ENCODE measurements at regions not wholly inside any gene's neighbourhood (a gene's known extent, or its start where the extent isn't known, plus 50 kb on each side); places are given as distances from the start of the nearest gene placed in this dataset.

GRCh38 chr15:36478561-36478960 lies 100.9 kb upstream of the CDIN1 start:
- TF ChIP-seq, protein P1, sequence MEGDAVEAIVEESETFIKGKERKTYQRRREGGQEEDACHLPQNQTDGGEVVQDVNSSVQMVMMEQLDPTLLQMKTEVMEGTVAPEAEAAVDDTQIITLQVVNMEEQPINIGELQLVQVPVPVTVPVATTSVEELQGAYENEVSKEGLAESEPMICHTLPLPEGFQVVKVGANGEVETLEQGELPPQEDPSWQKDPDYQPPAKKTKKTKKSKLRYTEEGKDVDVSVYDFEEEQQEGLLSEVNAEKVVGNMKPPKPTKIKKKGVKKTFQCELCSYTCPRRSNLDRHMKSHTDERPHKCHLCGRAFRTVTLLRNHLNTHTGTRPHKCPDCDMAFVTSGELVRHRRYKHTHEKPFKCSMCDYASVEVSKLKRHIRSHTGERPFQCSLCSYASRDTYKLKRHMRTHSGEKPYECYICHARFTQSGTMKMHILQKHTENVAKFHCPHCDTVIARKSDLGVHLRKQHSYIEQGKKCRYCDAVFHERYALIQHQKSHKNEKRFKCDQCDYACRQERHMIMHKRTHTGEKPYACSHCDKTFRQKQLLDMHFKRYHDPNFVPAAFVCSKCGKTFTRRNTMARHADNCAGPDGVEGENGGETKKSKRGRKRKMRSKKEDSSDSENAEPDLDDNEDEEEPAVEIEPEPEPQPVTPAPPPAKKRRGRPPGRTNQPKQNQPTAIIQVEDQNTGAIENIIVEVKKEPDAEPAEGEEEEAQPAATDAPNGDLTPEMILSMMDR (IDR thresholded peaks at IDR 0.05; ENCODE audit: insufficient read depth, low read depth, low read length), result no peak
- TF ChIP-seq EZH2 (IDR thresholded peaks at IDR 0.05; ENCODE audit: insufficient read depth, low read length), result no peak

Measured in astrocyte (in vitro differentiated cells and primary cell).